Liver (tissue), 8 donors: ENCODE measurements at regions not wholly inside any gene's neighbourhood (a gene's known extent, or its start where the extent isn't known, plus 50 kb on each side); places are given as distances from the start of the nearest gene placed in this dataset. TPM values are rescaled to one million over a fixed set of nuclear protein-coding genes. Genes with fewer than 3 reads are reported as not detected.

Source experiments
- DNase-seq: peaks from one replicate; pipeline ENCODE4 v3.0.0-alpha.2; 2017; ENCODE audit warnings: low spot score
- H3K27ac ChIP-seq, 2 donors: one replicate each; pipeline ENCODE4 v1.7.0; 2013; ENCODE audit warnings: inconsistent platforms in 2 of 2, low read length in 2 of 2, control low read depth in 1 of 2, low read depth in 1 of 2, mild to moderate bottlenecking in 1 of 2
- H3K27me3 ChIP-seq, 4 donors: one replicate each; pipeline versions ENCODE4 v1.6.1 to v1.7.0; 2013; ENCODE audit warnings: low read length in 3 of 4, inconsistent platforms in 1 of 4, mild to moderate bottlenecking in 1 of 4, moderate library complexity in 1 of 4; ENCODE audit not compliant: control insufficient read depth in 4 of 4, insufficient read depth in 4 of 4
- H3K36me3 ChIP-seq, 4 donors: one replicate each; pipeline versions ENCODE4 v1.6.1 to v1.7.0; 2013; ENCODE audit warnings: low read length in 3 of 4, mild to moderate bottlenecking in 3 of 4, low read depth in 1 of 4, moderate library complexity in 1 of 4; ENCODE audit not compliant: control insufficient read depth in 4 of 4, insufficient read depth in 3 of 4
- H3K4me1 ChIP-seq, 4 donors: one replicate each; pipeline versions ENCODE4 v1.6.1 to v1.7.0; 2013; ENCODE audit warnings: low read length in 3 of 4, mild to moderate bottlenecking in 3 of 4, moderate library complexity in 1 of 4; ENCODE audit not compliant: control insufficient read depth in 4 of 4, insufficient read depth in 4 of 4
- H3K4me3 ChIP-seq, 3 donors: one replicate each; pipeline versions ENCODE4 v1.6.1 to v1.7.0; 2013; ENCODE audit warnings: low read length in 3 of 3, control low read depth in 1 of 3, low read depth in 1 of 3, mild to moderate bottlenecking in 1 of 3
- H3K9ac ChIP-seq, 2 donors: one replicate each; pipeline ENCODE4 v1.7.0; 2013; ENCODE audit warnings: low read length in 2 of 2, mild to moderate bottlenecking in 2 of 2, moderate library complexity in 2 of 2, control low read depth in 1 of 2, low read depth in 1 of 2
- H3K9me3 ChIP-seq, 4 donors: one replicate each; pipeline versions ENCODE4 v1.6.1 to v1.7.0; 2013; ENCODE audit warnings: low read length in 3 of 4; ENCODE audit not compliant: control insufficient read depth in 4 of 4
- ATF3 ChIP-seq: IDR thresholded peaks from 2 replicates; pipeline ENCODE4 v1.6.1; 2016; ENCODE audit warnings: antibody characterized with exemption
- FOXA2 ChIP-seq: IDR thresholded peaks from 2 replicates; pipeline ENCODE4 v1.6.1; 2016; ENCODE audit warnings: antibody characterized with exemption
- GABPA ChIP-seq, 2 donors: IDR thresholded peaks in 1 of 2; conservative IDR thresholded peaks in 1 of 2; 2 replicates each; pipeline ENCODE4 v1.6.1; 2016; ENCODE audit warnings: antibody characterized with exemption in 2 of 2, mild to moderate bottlenecking in 1 of 2, moderate library complexity in 1 of 2
- NR2F2 ChIP-seq: IDR thresholded peaks from 2 replicates; pipeline ENCODE4 v1.6.1; 2016; ENCODE audit warnings: antibody characterized with exemption
- RAD21 ChIP-seq, 2 donors: IDR thresholded peaks; 2 replicates each; pipeline ENCODE4 v1.6.1; 2016; ENCODE audit warnings: antibody characterized with exemption in 2 of 2, mild to moderate bottlenecking in 2 of 2
- REST ChIP-seq: IDR thresholded peaks from 2 replicates; pipeline ENCODE4 v1.6.1; 2016; ENCODE audit warnings: antibody characterized with exemption, mild to moderate bottlenecking
- WGBS: extraction: QIAGEN DNeasy Blood & Tissue Kit; methylation state at CpG from one replicate; pipeline ENCODE4 v1.1.7; 2013; 5-methylcytosine and 5-hydroxymethylcytosine counted together
- small RNA-seq: library from RNA; depleted of rRNA; stranded (forward); fragments of <200 nt; gene quantifications from one replicate; pipeline ENCODE3, GENCODE V24; 2014
- donor health status: healthy.
- donor health status: healthy.
- donor health status: healthy.
- donor health status: healthy.

- TF ChIP-seq REST, result no peak
- no peak for TF ChIP-seq FOXA2
These were observed 53.0 kb upstream of the MAGI2 start (continued) for GRCh38 chr7:79506481-79506880.

- no peak overlapping the region for H3K27ac ChIP-seq
- H3K27me3 ChIP-seq, result no peaks in the 10 kb centered on the region
- no peak overlapping the region for H3K4me3 ChIP-seq
- 83% methylated on average over 9 of the region's 9 CpGs for WGBS
- no peak for DNase-seq
- no peaks in the 10 kb centered on the region for H3K9me3 ChIP-seq
- no peak for TF ChIP-seq ATF3
- TF ChIP-seq NR2F2, result no peak
- TF ChIP-seq GABPA (IDR thresholded peaks at IDR 0.05 in 1 of 2, conservative IDR thresholded peaks at IDR 0.05 in 1 of 2), result no peak
- TF ChIP-seq RAD21 (IDR thresholded peaks at IDR 0.05), result no peak
- H3K36me3 ChIP-seq, result no peaks in the 10 kb centered on the region
- H3K9ac ChIP-seq, result no peak overlapping the region
- no peaks in the 10 kb centered on the region for H3K4me1 ChIP-seq
These were observed 51.3 kb upstream of the MAGI2 start for GRCh38 chr7:79504607-79505389.

Small RNA genes in the stretch of these regions (small RNA-seq; reads per million reads assigned to genes)
- gene RNA5SP234, result not detected
- gene RNU6-849P, result not detected
